GM12878 (cell line): ENCODE measurements at regions not wholly inside any gene's neighbourhood (a gene's known extent, or its start where the extent isn't known, plus 50 kb on each side); places are given as distances from the start of the nearest gene placed in this dataset.

Experiments
- ATAC-seq: fragments of 200-7000 bp; cut with Tn5 transposase; 3 replicates; pipeline ENCODE4 v1.9.1; 2020; ENCODE audit warnings: mild to moderate bottlenecking, moderate library complexity
- BruUV-seq: library from RNA; stranded (reverse); fragments of 400-500 nt; replicated peaks from 2 replicates; lab custom pipeline; 2021; lab: Mats Ljungman, UMichigan
- CTCF ChIA-PET: fragments of 300-600 bp; sonication (Branson Sonifier 250); formaldehyde crosslinking; extraction: SDS; loops from one replicate; lab custom pipeline; 2021; ENCODE audit warnings: inconsistent platforms; lab: Yijun Ruan, JAX
- POLR2A ChIA-PET: fragments of 350-600 bp; formaldehyde crosslinking; extraction: SDS; loops from one replicate; lab custom pipeline; 2021; ENCODE audit warnings: inconsistent platforms; lab: Charles Lee
- RAD21 ChIA-PET: fragments of 300-600 bp; sonication (Branson Sonifier 250); formaldehyde crosslinking; loops from one replicate; lab custom pipeline; 2023; ENCODE audit warnings: antibody characterized with exemption; ENCODE audit not compliant: unreplicated experiment; lab: Charles Lee
- SMC1A ChIA-PET: fragments of 300-600 bp; sonication (Branson Sonifier 250); formaldehyde crosslinking; loops from one replicate; lab custom pipeline; 2023; ENCODE audit not compliant: unreplicated experiment, uncharacterized antibody; lab: Charles Lee
- DNase-seq: peaks from one replicate; pipeline ENCODE4 v3.0.0-alpha.2; 2011; ENCODE audit warnings: low read depth, low spot score
- FAIRE-seq: peaks from 3 replicates; lab custom pipeline; 2011; peaks lifted over from hg19 to GRCh38; lab: Jason Lieb, UNC
- H2AFZ ChIP-seq: 2 replicates; pipeline ENCODE4 v1.6.0; 2011; ENCODE audit warnings: low read depth, low read length, control low read depth; ENCODE audit not compliant: control insufficient read depth
- H3K27ac ChIP-seq: 2 replicates; pipeline ENCODE4 v1.5.1; 2011; ENCODE audit warnings: control low read depth; ENCODE audit not compliant: control insufficient read depth, insufficient read depth
- H3K27me3 ChIP-seq, 2 experiments: replicated peaks in 1 of 2; 2 replicates each; pipeline versions ENCODE4 v1.6.0 to v1.6.1; 2011; ENCODE audit warnings: low read length in 1 of 2; ENCODE audit not compliant: control insufficient read depth in 2 of 2, insufficient read depth in 2 of 2
- H3K36me3 ChIP-seq, 2 experiments: 2 replicates each; pipeline ENCODE4 v1.5.1; 2011; ENCODE audit warnings: low read length in 1 of 2; ENCODE audit not compliant: control insufficient read depth in 2 of 2, insufficient read depth in 2 of 2
- H3K4me1 ChIP-seq: 2 replicates; pipeline ENCODE4 v1.6.1; 2011; ENCODE audit warnings: mild to moderate bottlenecking, low read length, moderate library complexity, mixed read lengths; ENCODE audit not compliant: control insufficient read depth, insufficient read depth
- H3K4me2 ChIP-seq: 2 replicates; pipeline ENCODE4 v1.6.0; 2011; ENCODE audit warnings: control low read depth; ENCODE audit not compliant: control insufficient read depth, insufficient read depth
- H3K4me3 ChIP-seq: fragments of 200-600 bp; sonication (generic); 2 replicates; pipeline ENCODE4 v1.5.1; 2016
- H3K79me2 ChIP-seq: 2 replicates; pipeline ENCODE4 v1.6.0; 2011; ENCODE audit warnings: low read length; ENCODE audit not compliant: control insufficient read depth, insufficient read depth
- H3K9ac ChIP-seq: 2 replicates; pipeline ENCODE4 v1.8.0; 2011; ENCODE audit warnings: low read length, control low read depth, mixed read lengths; ENCODE audit not compliant: control insufficient read depth, insufficient read depth
- H3K9me3 ChIP-seq: replicated peaks from 3 replicates; pipeline ENCODE4 v1.5.1; 2011; ENCODE audit warnings: mild to moderate bottlenecking, low read length; ENCODE audit not compliant: control insufficient read depth, insufficient read depth
- H4K20me1 ChIP-seq: 2 replicates; pipeline ENCODE4 v1.6.0; 2011; ENCODE audit not compliant: control insufficient read depth, insufficient read depth
- ATF7 ChIP-seq: fragments of 450-650 bp; IDR thresholded peaks from 2 replicates; pipeline ENCODE4 v1.6.1; 2016; ENCODE audit warnings: low read depth, mild to moderate bottlenecking
- CREB1 ChIP-seq: IDR thresholded peaks from 2 replicates; pipeline ENCODE4 v1.6.1; 2012; ENCODE audit warnings: low read depth, mild to moderate bottlenecking, inconsistent platforms
- ETV6 ChIP-seq, 2 experiments: fragments of 450-650 bp in 1 of 2; IDR thresholded peaks in 1 of 2; conservative IDR thresholded peaks in 1 of 2; 2 replicates each; pipeline ENCODE4 v1.6.1; 2014; ENCODE audit warnings: antibody characterized with exemption in 1 of 2, borderline replicate concordance in 1 of 2, low read depth in 1 of 2, mild to moderate bottlenecking in 1 of 2, moderate library complexity in 1 of 2
- HCFC1 ChIP-seq: fragments of 150-350 bp; IDR thresholded peaks from 2 replicates; pipeline ENCODE4 v1.6.1; 2014; ENCODE audit warnings: low read length
- IRF4 ChIP-seq: IDR thresholded peaks from 2 replicates; pipeline ENCODE4 v1.6.1; 2011; ENCODE audit warnings: low read depth, low read length
- MXI1 ChIP-seq: fragments of 150-350 bp; IDR thresholded peaks from 2 replicates; pipeline ENCODE4 v1.6.1; 2011; ENCODE audit warnings: low read depth, mild to moderate bottlenecking, inconsistent platforms, low read length, improper control_type of control experiment
- MYB ChIP-seq: fragments of 150-350 bp; IDR thresholded peaks from 2 replicates; pipeline ENCODE4 v1.6.1; 2014; ENCODE audit warnings: mild to moderate bottlenecking, low read depth, low read length, borderline replicate concordance
- RFX5 ChIP-seq: IDR thresholded peaks from 2 replicates; pipeline ENCODE4 v1.6.1; 2011; ENCODE audit warnings: low read depth, low read length, improper control_type of control experiment
- SMAD5 ChIP-seq: IDR thresholded peaks from 2 replicates; pipeline ENCODE4 v1.6.1; 2016; ENCODE audit warnings: antibody characterized with exemption, low read depth
- YY1 ChIP-seq: IDR thresholded peaks from 2 replicates; pipeline ENCODE4 v1.6.1; 2011; ENCODE audit warnings: low read depth, mild to moderate bottlenecking, low read length
- ZNF217 ChIP-seq: fragments of 450-650 bp; IDR thresholded peaks from 2 replicates; pipeline ENCODE4 v1.6.1; 2017; ENCODE audit warnings: antibody characterized with exemption, mild to moderate bottlenecking
- ZNF384 ChIP-seq: IDR thresholded peaks from 2 replicates; pipeline ENCODE4 v1.6.1; 2012; ENCODE audit warnings: low read depth, mild to moderate bottlenecking, low read length, improper control_type of control experiment, borderline replicate concordance
- WGBS: methylation state at CpG from one replicate; pipeline ENCODE4 v1.1.6; 2016; ENCODE audit warnings: low lambda C conversion rate; ENCODE audit not compliant: insufficient replicate concordance, insufficient coverage; ENCODE audit errors: missing lambda C conversion rate; 5-methylcytosine and 5-hydroxymethylcytosine counted together
- in situ Hi-C: fragments of 300-500 bp; cut with MboI; formaldehyde crosslinking; loops from 9 replicates; pipeline ENCODE4 v1.14.3; 2018; ENCODE audit warnings: mixed read lengths
- intact Hi-C: fragments of 100-400 bp; cut with micrococcal nuclease; formaldehyde crosslinking; loops from one replicate; pipeline ENCODE4 v1.14.2; 2022; ENCODE audit not compliant: unreplicated experiment
- TF ChIP-seq, protein P1 (sequence below): fragments of 450-650 bp; IDR thresholded peaks from 2 replicates; pipeline ENCODE4 v1.6.1; 2018; ENCODE audit warnings: borderline replicate concordance, mild to moderate bottlenecking; ENCODE audit not compliant: partially characterized antibody
- TF ChIP-seq, protein P2 (sequence below): fragments of 150-350 bp; IDR thresholded peaks from 2 replicates; pipeline ENCODE4 v1.6.1; 2016; ENCODE audit warnings: low read depth, low read length
- TF ChIP-seq, protein P3 (sequence below): IDR thresholded peaks from 2 replicates; pipeline ENCODE4 v1.6.1; 2012; ENCODE audit warnings: low read depth, low read length, improper control_type of control experiment
- TF ChIP-seq, protein P4 (sequence below): IDR thresholded peaks from 2 replicates; pipeline ENCODE4 v1.6.1; 2011; ENCODE audit warnings: low read depth, mild to moderate bottlenecking, low read length, moderate library complexity, borderline replicate concordance; ENCODE audit errors: extremely low read depth

DNA sequence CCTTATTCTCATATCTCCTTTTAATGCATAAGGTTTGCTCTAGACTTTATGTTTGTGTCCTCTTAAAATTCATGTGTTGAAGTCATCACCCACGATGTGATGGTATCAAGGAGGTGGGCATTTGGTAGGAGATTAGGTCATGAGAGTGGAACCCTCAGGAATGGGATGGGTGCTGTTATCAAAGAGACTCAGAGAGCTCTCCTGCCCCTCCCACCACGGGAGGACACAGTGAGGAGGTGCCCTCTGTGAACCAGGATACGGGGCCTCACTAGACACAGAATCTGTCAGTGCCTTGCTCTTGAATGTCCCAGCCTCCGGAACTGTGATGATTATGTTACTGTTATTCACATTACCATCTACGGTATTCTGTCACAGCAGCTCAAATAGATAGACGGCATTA lies 359.0 kb downstream of the IRX1 start:
- Histone ChIP-seq H4K20me1 (no peaks in the 10 kb centered on the region), H3K9ac (no peak overlapping the region), H3K4me2 (no peak overlapping the region), H3K27ac (no peak overlapping the region), H3K36me3 (no peaks in the 10 kb centered on the region), H3K4me3 (no peak overlapping the region), H2AFZ (no peak overlapping the region), H3K9me3 (no peaks in the 10 kb centered on the region; the same call in 2 of the 3 replicates), H3K79me2 (no peaks in the 10 kb centered on the region), H3K4me1 (no peaks in the 10 kb centered on the region), H3K27me3 (no peaks in the 10 kb centered on the region)
- FAIRE-seq, result no peak
- BruUV-seq, result no TSS peak
- in situ Hi-C loops (no loop called here), intact Hi-C loops (no loop called here)
- SMC1A ChIA-PET, result no interaction called here
- DNase-seq, result no peak
- RAD21 ChIA-PET, result no interaction called here
- WGBS, result 19% methylated on average over 6 of the region's 6 CpGs
- no peak for ATAC-seq
- CTCF ChIA-PET, result no interaction called here
- POLR2A ChIA-PET, result no interaction called here
- TF ChIP-seq, protein P1, sequence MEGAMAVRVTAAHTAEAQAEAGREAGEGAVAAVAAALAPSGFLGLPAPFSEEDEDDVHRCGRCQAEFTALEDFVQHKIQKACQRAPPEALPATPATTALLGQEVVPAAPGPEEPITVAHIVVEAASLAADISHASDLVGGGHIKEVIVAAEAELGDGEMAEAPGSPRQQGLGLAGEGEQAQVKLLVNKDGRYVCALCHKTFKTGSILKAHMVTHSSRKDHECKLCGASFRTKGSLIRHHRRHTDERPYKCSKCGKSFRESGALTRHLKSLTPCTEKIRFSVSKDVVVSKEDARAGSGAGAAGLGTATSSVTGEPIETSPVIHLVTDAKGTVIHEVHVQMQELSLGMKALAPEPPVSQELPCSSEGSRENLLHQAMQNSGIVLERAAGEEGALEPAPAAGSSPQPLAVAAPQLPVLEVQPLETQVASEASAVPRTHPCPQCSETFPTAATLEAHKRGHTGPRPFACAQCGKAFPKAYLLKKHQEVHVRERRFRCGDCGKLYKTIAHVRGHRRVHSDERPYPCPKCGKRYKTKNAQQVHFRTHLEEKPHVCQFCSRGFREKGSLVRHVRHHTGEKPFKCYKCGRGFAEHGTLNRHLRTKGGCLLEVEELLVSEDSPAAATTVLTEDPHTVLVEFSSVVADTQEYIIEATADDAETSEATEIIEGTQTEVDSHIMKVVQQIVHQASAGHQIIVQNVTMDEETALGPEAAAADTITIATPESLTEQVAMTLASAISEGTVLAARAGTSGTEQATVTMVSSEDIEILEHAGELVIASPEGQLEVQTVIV, result no peak
- TF ChIP-seq YY1, result no peak
- no peak for TF ChIP-seq ATF7
- no peak for TF ChIP-seq IRF4
- TF ChIP-seq, protein P2, sequence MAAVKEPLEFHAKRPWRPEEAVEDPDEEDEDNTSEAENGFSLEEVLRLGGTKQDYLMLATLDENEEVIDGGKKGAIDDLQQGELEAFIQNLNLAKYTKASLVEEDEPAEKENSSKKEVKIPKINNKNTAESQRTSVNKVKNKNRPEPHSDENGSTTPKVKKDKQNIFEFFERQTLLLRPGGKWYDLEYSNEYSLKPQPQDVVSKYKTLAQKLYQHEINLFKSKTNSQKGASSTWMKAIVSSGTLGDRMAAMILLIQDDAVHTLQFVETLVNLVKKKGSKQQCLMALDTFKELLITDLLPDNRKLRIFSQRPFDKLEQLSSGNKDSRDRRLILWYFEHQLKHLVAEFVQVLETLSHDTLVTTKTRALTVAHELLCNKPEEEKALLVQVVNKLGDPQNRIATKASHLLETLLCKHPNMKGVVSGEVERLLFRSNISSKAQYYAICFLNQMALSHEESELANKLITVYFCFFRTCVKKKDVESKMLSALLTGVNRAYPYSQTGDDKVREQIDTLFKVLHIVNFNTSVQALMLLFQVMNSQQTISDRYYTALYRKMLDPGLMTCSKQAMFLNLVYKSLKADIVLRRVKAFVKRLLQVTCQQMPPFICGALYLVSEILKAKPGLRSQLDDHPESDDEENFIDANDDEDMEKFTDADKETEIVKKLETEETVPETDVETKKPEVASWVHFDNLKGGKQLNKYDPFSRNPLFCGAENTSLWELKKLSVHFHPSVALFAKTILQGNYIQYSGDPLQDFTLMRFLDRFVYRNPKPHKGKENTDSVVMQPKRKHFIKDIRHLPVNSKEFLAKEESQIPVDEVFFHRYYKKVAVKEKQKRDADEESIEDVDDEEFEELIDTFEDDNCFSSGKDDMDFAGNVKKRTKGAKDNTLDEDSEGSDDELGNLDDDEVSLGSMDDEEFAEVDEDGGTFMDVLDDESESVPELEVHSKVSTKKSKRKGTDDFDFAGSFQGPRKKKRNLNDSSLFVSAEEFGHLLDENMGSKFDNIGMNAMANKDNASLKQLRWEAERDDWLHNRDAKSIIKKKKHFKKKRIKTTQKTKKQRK, result no peak
- no peak for TF ChIP-seq MXI1
- no peak for TF ChIP-seq ZNF217
- TF ChIP-seq, protein P3, sequence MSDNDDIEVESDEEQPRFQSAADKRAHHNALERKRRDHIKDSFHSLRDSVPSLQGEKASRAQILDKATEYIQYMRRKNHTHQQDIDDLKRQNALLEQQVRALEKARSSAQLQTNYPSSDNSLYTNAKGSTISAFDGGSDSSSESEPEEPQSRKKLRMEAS, result no peak
- TF ChIP-seq ETV6 (conservative IDR thresholded peaks at IDR 0.05 in 1 of 2, IDR thresholded peaks at IDR 0.05 in 1 of 2; ENCODE audit: borderline replicate concordance in 1 of 2, low read depth in 1 of 2), result no peak
- TF ChIP-seq ZNF384, result no peak
- TF ChIP-seq, protein P4, sequence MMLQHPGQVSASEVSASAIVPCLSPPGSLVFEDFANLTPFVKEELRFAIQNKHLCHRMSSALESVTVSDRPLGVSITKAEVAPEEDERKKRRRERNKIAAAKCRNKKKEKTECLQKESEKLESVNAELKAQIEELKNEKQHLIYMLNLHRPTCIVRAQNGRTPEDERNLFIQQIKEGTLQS, result no peak
- no peak for TF ChIP-seq MYB
- TF ChIP-seq CREB1, result no peak
- TF ChIP-seq SMAD5, result no peak
- no peak for TF ChIP-seq RFX5
- no peak for TF ChIP-seq HCFC1
